GM12874 (cell line): ENCODE measurements at regions not wholly inside any gene's neighbourhood (a gene's known extent, or its start where the extent isn't known, plus 50 kb on each side); places are given as distances from the start of the nearest gene placed in this dataset.

Experiments
- CTCF ChIP-seq: IDR thresholded peaks from 2 replicates; pipeline ENCODE4 v1.5.1; 2011; ENCODE audit warnings: low read depth, mild to moderate bottlenecking, control low read depth, low read length, moderate library complexity; ENCODE audit not compliant: insufficient read depth

GRCh38 chr22:49230194-49230577, 597.5 kb downstream of the BRD1 start:
- TF ChIP-seq CTCF = no peak

- no peak for TF ChIP-seq CTCF
Observed at GRCh38 chr22:49229483-49230193, 598.0 kb downstream of the BRD1 start.

GRCh38 chr22:49228431-49229037, 599.1 kb downstream of the BRD1 start:
- no peak for TF ChIP-seq CTCF

GRCh38 chr22:49227670-49228069, 600.0 kb downstream of the BRD1 start:
- TF ChIP-seq CTCF = no peak

- no peak for TF ChIP-seq CTCF
Observed at GRCh38 chr22:49226096-49226495, 601.6 kb downstream of the BRD1 start.

GRCh38 chr22:49224243-49224642, 603.4 kb downstream of the BRD1 start:
- TF ChIP-seq CTCF = no peak

- no peak for TF ChIP-seq CTCF
Observed at GRCh38 chr22:49218142-49218541, 609.5 kb downstream of the BRD1 start.
